Mesothelial cell of epicardium (in vitro differentiated cells): ENCODE measurements at regions not wholly inside any gene's neighbourhood (a gene's known extent, or its start where the extent isn't known, plus 50 kb on each side); places are given as distances from the start of the nearest gene placed in this dataset.

ENCODE experiments used
- DNase-seq, 2 experiments: peaks; one replicate each; pipeline ENCODE4 v3.0.0; 2021; ENCODE audit warnings: low spot score in 2 of 2; ENCODE audit not compliant: unreplicated experiment in 2 of 2
- H3K27ac Mint-ChIP-seq: 2 replicates; pipeline ENCODE4 v1.8.0; 2021; ENCODE audit warnings: mixed read lengths
- H3K27me3 Mint-ChIP-seq: 2 replicates; pipeline ENCODE4 v1.8.0; 2021; ENCODE audit warnings: low read depth, mixed read lengths
- H3K36me3 Mint-ChIP-seq: 2 replicates; pipeline ENCODE4 v1.8.0; 2021; ENCODE audit warnings: mixed read lengths
- H3K4me1 Mint-ChIP-seq: 2 replicates; pipeline ENCODE4 v1.8.0; 2021; ENCODE audit warnings: mixed read lengths
- H3K4me3 Mint-ChIP-seq: 2 replicates; pipeline ENCODE4 v1.8.0; 2021; ENCODE audit warnings: mild to moderate bottlenecking, moderate library complexity, mixed read lengths
- H3K9me3 Mint-ChIP-seq: 2 replicates; pipeline ENCODE4 v1.8.0; 2021; ENCODE audit warnings: mixed read lengths
- CTCF ChIP-seq: fragments of 200-600 bp; sonication (generic); IDR thresholded peaks from one replicate; pipeline ENCODE4 v1.5.0; 2021; ENCODE audit warnings: antibody characterized with exemption; ENCODE audit not compliant: unreplicated experiment

GRCh38 chr2:217527590-217528202, 475.1 kb downstream of the TNS1 start:
- peaks cover 5% of the 10 kb centered on the region for H3K9me3 Mint-ChIP-seq
- no peak overlapping the region for H3K4me3 Mint-ChIP-seq
- H3K4me1 Mint-ChIP-seq, result peaks cover 33% of the 10 kb centered on the region
- DNase-seq, result no peak
- no peaks in the 10 kb centered on the region for H3K27me3 Mint-ChIP-seq
- no peak for TF ChIP-seq CTCF
- H3K27ac Mint-ChIP-seq, result no peak overlapping the region
- peaks cover under 1% of the 10 kb centered on the region for H3K36me3 Mint-ChIP-seq

GRCh38 chr2:217525076-217525475, 477.7 kb downstream of the TNS1 start:
- Mint-ChIP-seq H3K27ac (no peak overlapping the region), H3K4me3 (no peak overlapping the region), H3K36me3 (no peaks in the 10 kb centered on the region), H3K9me3 (peaks cover 3% of the 10 kb centered on the region), H3K4me1 (peaks cover 12% of the 10 kb centered on the region), H3K27me3 (no peaks in the 10 kb centered on the region)
- TF ChIP-seq CTCF, result no peak
- no peak for DNase-seq

- Mint-ChIP-seq H3K9me3 (peaks cover 3% of the 10 kb centered on the region), H3K4me3 (no peak overlapping the region), H3K4me1 (peaks cover 9% of the 10 kb centered on the region), H3K27ac (no peak overlapping the region), H3K27me3 (no peaks in the 10 kb centered on the region), H3K36me3 (no peaks in the 10 kb centered on the region)
- DNase-seq, result no peak
- no peak for TF ChIP-seq CTCF
These were observed 479.5 kb downstream of the TNS1 start for GRCh38 chr2:217523286-217523685.

- no peak for DNase-seq
- no peak overlapping the region for H3K4me3 Mint-ChIP-seq
- TF ChIP-seq CTCF, result no peak
- H3K9me3 Mint-ChIP-seq, result no peaks in the 10 kb centered on the region
- no peaks in the 10 kb centered on the region for H3K36me3 Mint-ChIP-seq
- H3K27me3 Mint-ChIP-seq, result no peaks in the 10 kb centered on the region
- H3K4me1 Mint-ChIP-seq, result peaks cover 9% of the 10 kb centered on the region
- no peak overlapping the region for H3K27ac Mint-ChIP-seq
These were observed 481.0 kb downstream of the TNS1 start for GRCh38 chr2:217521820-217522219.

GRCh38 chr2:217520356-217521010, 482.3 kb downstream of the TNS1 start:
- Mint-ChIP-seq H3K36me3 (no peaks in the 10 kb centered on the region), H3K4me1 (no peaks in the 10 kb centered on the region), H3K27me3 (no peaks in the 10 kb centered on the region), H3K4me3 (no peak overlapping the region), H3K27ac (no peak overlapping the region), H3K9me3 (no peaks in the 10 kb centered on the region)
- no peak for TF ChIP-seq CTCF
- DNase-seq, result no peak
